WTC11 (cell line): ENCODE measurements at regions not wholly inside any gene's neighbourhood (a gene's known extent, or its start where the extent isn't known, plus 50 kb on each side); places are given as distances from the start of the nearest gene placed in this dataset.

Experiments used
- ATAC-seq: fragments of 200-7000 bp; cut with Tn5 transposase; 2 replicates; pipeline ENCODE4 v1.10.0; 2021; ENCODE audit warnings: mild to moderate bottlenecking, moderate library complexity
- CTCF ChIA-PET: fragments of 300-600 bp; sonication (Branson Sonifier 250); formaldehyde crosslinking; loops from one replicate; lab custom pipeline; 2021; ENCODE audit warnings: antibody characterized with exemption; lab: Charles Lee
- POLR2A ChIA-PET: fragments of 350-600 bp; sonication (Branson Sonifier 250); formaldehyde crosslinking; loops from one replicate; lab custom pipeline; 2021; ENCODE audit warnings: antibody characterized with exemption; lab: Charles Lee
- DNase-seq: peaks from one replicate; pipeline ENCODE4 v3.0.0; 2021; ENCODE audit warnings: low spot score
- H3K27ac Mint-ChIP-seq: 2 replicates; pipeline ENCODE4 v1.8.0; 2021; ENCODE audit warnings: mixed read lengths
- H3K27me3 Mint-ChIP-seq: 2 replicates; pipeline ENCODE4 v1.8.0; 2021; ENCODE audit warnings: low read depth, mild to moderate bottlenecking, moderate library complexity, mixed read lengths
- H3K36me3 Mint-ChIP-seq: 2 replicates; pipeline ENCODE4 v1.8.0; 2021; ENCODE audit warnings: mixed read lengths
- H3K4me1 Mint-ChIP-seq: 2 replicates; pipeline ENCODE4 v1.8.0; 2022; ENCODE audit warnings: mixed read lengths
- H3K4me3 Mint-ChIP-seq: 2 replicates; pipeline ENCODE4 v1.8.0; 2021; ENCODE audit warnings: mild to moderate bottlenecking, moderate library complexity, mixed read lengths
- H3K9me3 Mint-ChIP-seq: 2 replicates; pipeline ENCODE4 v1.8.0; 2021; ENCODE audit warnings: mixed read lengths
- ATF6 ChIP-seq: sonication (generic); formaldehyde crosslinking; IDR thresholded peaks from 2 replicates; pipeline ENCODE4 v1.8.1; 2023; ENCODE audit warnings: mild to moderate bottlenecking, missing genetic modification reagents
- FOXP1 ChIP-seq: sonication (generic); formaldehyde crosslinking; IDR thresholded peaks from 2 replicates; pipeline ENCODE4 v1.8.0; 2022; ENCODE audit warnings: missing genetic modification reagents, mild to moderate bottlenecking, moderate library complexity, borderline replicate concordance
- GRHL2 ChIP-seq: fragments of 250-450 bp; sonication (Bioruptor Pico); IDR thresholded peaks from 2 replicates; pipeline ENCODE4 v1.8.0; 2022; ENCODE audit warnings: mild to moderate bottlenecking, moderate library complexity; ENCODE audit not compliant: insufficient replicate concordance, severe bottlenecking
- GTF2I ChIP-seq: fragments of 250-450 bp; sonication (Bioruptor Pico); conservative IDR thresholded peaks from 2 replicates; pipeline ENCODE4 v1.4.0; 2021; ENCODE audit warnings: mild to moderate bottlenecking
- MYBL2 ChIP-seq: sonication (generic); formaldehyde crosslinking; IDR thresholded peaks from 2 replicates; pipeline ENCODE4 v1.8.1; 2023; ENCODE audit warnings: mild to moderate bottlenecking, moderate library complexity, missing genetic modification reagents
- NFATC4 ChIP-seq: fragments of 250-450 bp; sonication (Bioruptor Pico); IDR thresholded peaks from 2 replicates; pipeline ENCODE4 v1.9.0; 2021; ENCODE audit warnings: mild to moderate bottlenecking
- NFYB ChIP-seq: sonication (generic); formaldehyde crosslinking; conservative IDR thresholded peaks from 2 replicates; pipeline ENCODE4 v1.8.0; 2022; ENCODE audit warnings: low read depth, missing genetic modification reagents
- NR3C1 ChIP-seq: sonication (generic); formaldehyde crosslinking; conservative IDR thresholded peaks from 2 replicates; pipeline ENCODE4 v1.8.1; 2023; ENCODE audit warnings: low read depth, mild to moderate bottlenecking, missing genetic modification reagents
- PRDM15 ChIP-seq: sonication (generic); formaldehyde crosslinking; IDR thresholded peaks from 2 replicates; pipeline ENCODE4 v1.8.0; 2022; ENCODE audit warnings: missing genetic modification reagents
- RELA ChIP-seq: sonication (generic); formaldehyde crosslinking; IDR thresholded peaks from 2 replicates; pipeline ENCODE4 v1.8.1; 2022; ENCODE audit warnings: missing genetic modification reagents, mild to moderate bottlenecking, borderline replicate concordance
- TP53 ChIP-seq: sonication (generic); formaldehyde crosslinking; IDR thresholded peaks from 2 replicates; pipeline ENCODE4 v1.8.1; 2023; ENCODE audit warnings: mild to moderate bottlenecking, missing genetic modification reagents
- ZNF532 ChIP-seq: fragments of 250-450 bp; sonication (Bioruptor Pico); IDR thresholded peaks from 2 replicates; pipeline ENCODE4 v1.9.0; 2021; ENCODE audit warnings: mild to moderate bottlenecking, borderline replicate concordance

GRCh38 chr15:53256043-53256442 is 465.9 kb upstream of the ONECUT1 start (continued):
- TF ChIP-seq ZNF532 (CRISPR knock-in tag): no peak
- no peak for TF ChIP-seq TP53
- TF ChIP-seq ATF6: no peak

- Mint-ChIP-seq H3K27ac (no peak overlapping the region), H3K27me3 (no peaks in the 10 kb centered on the region), H3K9me3 (no peaks in the 10 kb centered on the region), H3K4me3 (no peak overlapping the region), H3K36me3 (no peaks in the 10 kb centered on the region), H3K4me1 (peaks cover 17% of the 10 kb centered on the region)
- POLR2A ChIA-PET: no interaction called here
- TF ChIP-seq GRHL2 (CRISPR knock-in tag) (no peak), GTF2I (no peak), NFYB (CRISPR knock-in tag) (no peak), NFATC4 (no peak), FOXP1 (CRISPR knock-in tag) (no peak)
- CTCF ChIA-PET: no interaction called here
- no peak for DNase-seq
- ATAC-seq: no peak
Observed at GRCh38 chr15:53251996-53252395, 461.9 kb upstream of the ONECUT1 start.

- no peaks in the 10 kb centered on the region for H3K36me3 Mint-ChIP-seq
- CTCF ChIA-PET: no interaction called here
- H3K27ac Mint-ChIP-seq: no peak overlapping the region
- H3K27me3 Mint-ChIP-seq: no peaks in the 10 kb centered on the region
- TF ChIP-seq NR3C1 (no peak), PRDM15 (CRISPR knock-in tag) (no peak), MYBL2 (CRISPR knock-in tag) (no peak), RELA (no peak), ZNF532 (CRISPR knock-in tag) (no peak)
- DNase-seq: no peak
- POLR2A ChIA-PET: no interaction called here
- H3K9me3 Mint-ChIP-seq: no peaks in the 10 kb centered on the region
- peaks cover 12% of the 10 kb centered on the region for H3K4me1 Mint-ChIP-seq
- H3K4me3 Mint-ChIP-seq: no peak overlapping the region
- no peak for ATAC-seq
Observed at GRCh38 chr15:53251523-53251922, 461.4 kb upstream of the ONECUT1 start.
